K562 (cell line): ENCODE measurements at regions not wholly inside any gene's neighbourhood (a gene's known extent, or its start where the extent isn't known, plus 50 kb on each side); places are given as distances from the start of the nearest gene placed in this dataset.

Source experiments
- ATAC-seq: fragments of 200-7000 bp; cut with Tn5 transposase; 3 replicates; pipeline ENCODE4 v1.9.1; 2020; ENCODE audit warnings: moderate library complexity
- BruUV-seq: library from RNA; stranded (reverse); fragments of 400-500 nt; replicated peaks from 2 replicates; lab custom pipeline; 2021; lab: Mats Ljungman, UMichigan
- CTCF ChIA-PET: fragments of 300-600 bp; formaldehyde crosslinking; extraction: SDS; loops from one replicate; lab custom pipeline; 2021; ENCODE audit warnings: low intra/inter-chr PET ratio; lab: Yijun Ruan, JAX
- POLR2A ChIA-PET: fragments of 300-600, 350-650 bp; sonication (Branson Sonifier 250); formaldehyde crosslinking; extraction: SDS; loops from one replicate; lab custom pipeline; 2021; ENCODE audit warnings: antibody characterized with exemption, inconsistent platforms; lab: Yijun Ruan, JAX
- DNase-seq, 4 experiments: peaks; one replicate each; pipeline versions ENCODE4 v3.0.0 to v3.0.0-alpha.2; 2011 to 2018; ENCODE audit warnings: low spot score in 3 of 4, mixed read lengths in 3 of 4; ENCODE audit errors: extremely low read depth in 1 of 4
- FAIRE-seq: peaks from 2 replicates; lab custom pipeline; 2011; peaks lifted over from hg19 to GRCh38; lab: Jason Lieb, UNC
- H2AFZ ChIP-seq: 2 replicates; pipeline ENCODE4 v1.6.0; 2011; ENCODE audit warnings: low read depth, low read length, control low read depth, inconsistent platforms
- H3K27ac ChIP-seq: fragments of 200-600 bp; 3 replicates; pipeline ENCODE4 v1.8.0; 2011; ENCODE audit warnings: low read depth, mild to moderate bottlenecking, control low read depth, inconsistent platforms, low read length, moderate library complexity, mixed read lengths; ENCODE audit errors: extremely low read depth
- H3K27me3 ChIP-seq, 2 experiments: fragments of 300-600 bp in 1 of 2; 2 replicates in 1 of 2; 3 replicates in 1 of 2; pipeline versions ENCODE4 v1.6.0 to v1.8.0; 2011; ENCODE audit warnings: inconsistent platforms in 2 of 2, low read length in 2 of 2, mild to moderate bottlenecking in 1 of 2, mixed read lengths in 1 of 2, moderate library complexity in 1 of 2; ENCODE audit not compliant: control insufficient read depth in 2 of 2, insufficient read depth in 2 of 2
- H3K36me3 ChIP-seq: fragments of 300-600 bp; 3 replicates; pipeline ENCODE4 v1.8.0; 2011; ENCODE audit warnings: mild to moderate bottlenecking, low read length, inconsistent platforms; ENCODE audit not compliant: control insufficient read depth, insufficient read depth
- H3K4me1 ChIP-seq, 2 experiments: fragments of 200-600 bp in 1 of 2; replicated peaks in 1 of 2; 2 replicates in 1 of 2; 3 replicates in 1 of 2; pipeline versions ENCODE4 v1.5.1 to v1.8.0; 2011; ENCODE audit warnings: inconsistent platforms in 2 of 2, low read length in 2 of 2, mild to moderate bottlenecking in 1 of 2, mixed read lengths in 1 of 2, moderate library complexity in 1 of 2; ENCODE audit not compliant: control insufficient read depth in 2 of 2, insufficient read depth in 2 of 2
- H3K4me2 ChIP-seq: 2 replicates; pipeline ENCODE4 v1.6.1; 2011; ENCODE audit warnings: low read length, control low read depth, inconsistent platforms, mixed read lengths; ENCODE audit not compliant: insufficient read depth
- H3K4me3 ChIP-seq: fragments of 200-600 bp; sonication (generic), shearing (Covaris generic); 2 replicates; pipeline ENCODE4 v1.5.1; 2016; ENCODE audit warnings: control low read depth, inconsistent platforms
- H3K79me2 ChIP-seq: fragments of 200-600 bp; 3 replicates; pipeline ENCODE4 v1.8.0; 2011; ENCODE audit warnings: low read length, inconsistent platforms; ENCODE audit not compliant: control insufficient read depth, insufficient read depth
- H3K9ac ChIP-seq, 2 experiments: 2 replicates each; pipeline versions ENCODE4 v1.6.0 to v1.6.1; 2011; ENCODE audit warnings: low read depth in 2 of 2, low read length in 2 of 2, control low read depth in 1 of 2, inconsistent platforms in 1 of 2, mild to moderate bottlenecking in 1 of 2, mixed read lengths in 1 of 2; ENCODE audit not compliant: insufficient read depth in 1 of 2
- H3K9me1 ChIP-seq: one replicate; pipeline ENCODE4 v1.6.0; 2011; ENCODE audit warnings: inconsistent platforms, mild to moderate bottlenecking, low read length, moderate library complexity; ENCODE audit not compliant: control insufficient read depth, insufficient read depth
- H3K9me3 ChIP-seq: replicated peaks from 2 replicates; pipeline ENCODE4 v1.5.1; 2011; ENCODE audit warnings: low read depth, low read length, inconsistent platforms; ENCODE audit not compliant: control insufficient read depth, insufficient read depth
- H4K20me1 ChIP-seq: replicated peaks from 2 replicates; pipeline ENCODE4 v1.6.1; 2011; ENCODE audit warnings: low read length, inconsistent platforms, mixed read lengths; ENCODE audit not compliant: control insufficient read depth, insufficient read depth
- ARID1B ChIP-seq: fragments of 450-650 bp; IDR thresholded peaks from 2 replicates; pipeline ENCODE4 v1.6.1; 2016; ENCODE audit warnings: antibody characterized with exemption, mild to moderate bottlenecking, inconsistent platforms
- DACH1 ChIP-seq: fragments of 450-650 bp; IDR thresholded peaks from 2 replicates; pipeline ENCODE4 v1.6.1; 2018; ENCODE audit not compliant: partially characterized antibody
- FUS ChIP-seq: fragments of 200-400 bp; formaldehyde crosslinking; optimal IDR thresholded peaks from 2 replicates; pipeline ENCODE3; 2017; ENCODE audit warnings: low read depth, low read length
- MTA1 ChIP-seq: fragments of 450-650 bp; IDR thresholded peaks from 2 replicates; pipeline ENCODE4 v1.6.1; 2017; ENCODE audit warnings: borderline replicate concordance
- NFIX ChIP-seq: fragments of 250-450 bp; sonication (Bioruptor Pico); IDR thresholded peaks from 2 replicates; pipeline ENCODE4 v1.4.0; 2020; ENCODE audit warnings: low read depth, mild to moderate bottlenecking, moderate library complexity
- RAD51 ChIP-seq: fragments of 450-650 bp; IDR thresholded peaks from 2 replicates; pipeline ENCODE4 v1.7.1; 2016; ENCODE audit warnings: low read depth, mild to moderate bottlenecking, borderline replicate concordance
- TFAM ChIP-seq: fragments of 250-450 bp; sonication (Bioruptor Pico); conservative IDR thresholded peaks from 2 replicates; pipeline ENCODE4 v1.5.0; 2021; ENCODE audit warnings: mild to moderate bottlenecking, moderate library complexity
- ZBTB8A ChIP-seq: fragments of 450-650 bp; IDR thresholded peaks from 2 replicates; pipeline ENCODE4 v1.6.1; 2018; ENCODE audit warnings: mild to moderate bottlenecking, moderate library complexity; ENCODE audit not compliant: partially characterized antibody
- ZEB2 ChIP-seq: fragments of 450-650 bp; IDR thresholded peaks from 2 replicates; pipeline ENCODE4 v1.6.1; 2016
- ZNF384 ChIP-seq: IDR thresholded peaks from 2 replicates; pipeline ENCODE4 v1.6.1; 2012; ENCODE audit warnings: low read depth, low read length, improper control_type of control experiment
- ZNF41 ChIP-seq: fragments of 250-450 bp; sonication (Bioruptor Pico); conservative IDR thresholded peaks from 2 replicates; pipeline ENCODE4 v1.4.0; 2020; ENCODE audit warnings: mild to moderate bottlenecking
- ZNF431 ChIP-seq: sonication (generic); formaldehyde crosslinking; IDR thresholded peaks from 2 replicates; pipeline ENCODE4 v1.8.0; 2022; ENCODE audit warnings: mild to moderate bottlenecking, missing genetic modification reagents
- ZNF445 ChIP-seq: fragments of 250-450 bp; sonication (Bioruptor Pico); IDR thresholded peaks from 2 replicates; pipeline ENCODE4 v1.4.0; 2020; ENCODE audit warnings: low read depth, mild to moderate bottlenecking, moderate library complexity
- ZNF707 ChIP-seq: fragments of 250-450 bp; sonication (Bioruptor Pico); conservative IDR thresholded peaks from 2 replicates; pipeline ENCODE4 v1.8.0; 2022; ENCODE audit warnings: inconsistent platforms, mild to moderate bottlenecking, moderate library complexity
- WGBS: fragments of 100-300 bp; shearing (Covaris generic); methylation state at CpG from one replicate; pipeline ENCODE4 v1.1.6; 2016; ENCODE audit warnings: low coverage, mixed read lengths; ENCODE audit not compliant: insufficient coverage; ENCODE audit errors: missing lambda C conversion rate; 5-methylcytosine and 5-hydroxymethylcytosine counted together
- in situ Hi-C: fragments of 300-500 bp; cut with MboI; formaldehyde crosslinking; loops from 4 replicates; pipeline ENCODE4 v1.15.0; 2018; ENCODE audit warnings: inconsistent platforms, mixed read lengths
- intact Hi-C: fragments of 100-400 bp; cut with micrococcal nuclease; formaldehyde crosslinking; loops from 2 replicates; pipeline ENCODE4 v1.14.2; 2022
- TF ChIP-seq, protein P1 (sequence below): IDR thresholded peaks from 2 replicates; pipeline ENCODE4 v1.6.1; 2014; ENCODE audit warnings: antibody characterized with exemption
- TF ChIP-seq, protein P2 (sequence below): fragments of 200-800 bp; sonication (Bioruptor generic); IDR thresholded peaks from 2 replicates; pipeline ENCODE4 v1.6.1; 2016; ENCODE audit warnings: missing genetic modification characterization, missing compliant biosample characterization
- TF ChIP-seq, protein P3 (sequence below): fragments of 450-650 bp; IDR thresholded peaks from 2 replicates; pipeline ENCODE4 v1.6.1; 2016

DNA sequence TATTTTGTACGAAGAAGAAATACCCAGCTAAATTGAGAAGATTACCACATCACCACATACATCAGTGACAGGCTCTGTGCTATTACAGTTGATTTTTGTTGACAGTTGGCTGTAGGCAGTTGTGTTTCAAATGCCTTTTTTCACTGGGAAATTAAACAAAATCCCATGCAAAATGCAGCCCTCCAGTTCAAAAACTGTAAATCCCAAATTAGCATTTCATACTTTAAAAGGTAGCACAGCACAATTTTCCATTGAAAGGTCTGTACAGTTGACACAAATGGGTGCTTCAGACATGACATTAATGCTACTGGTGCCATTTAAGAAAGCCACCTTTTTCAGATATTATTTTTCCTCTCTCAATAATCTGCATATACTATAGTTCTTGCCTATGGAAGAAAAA is 807.2 kb downstream of the BCL11A start (continued):
- TF ChIP-seq, protein P1, sequence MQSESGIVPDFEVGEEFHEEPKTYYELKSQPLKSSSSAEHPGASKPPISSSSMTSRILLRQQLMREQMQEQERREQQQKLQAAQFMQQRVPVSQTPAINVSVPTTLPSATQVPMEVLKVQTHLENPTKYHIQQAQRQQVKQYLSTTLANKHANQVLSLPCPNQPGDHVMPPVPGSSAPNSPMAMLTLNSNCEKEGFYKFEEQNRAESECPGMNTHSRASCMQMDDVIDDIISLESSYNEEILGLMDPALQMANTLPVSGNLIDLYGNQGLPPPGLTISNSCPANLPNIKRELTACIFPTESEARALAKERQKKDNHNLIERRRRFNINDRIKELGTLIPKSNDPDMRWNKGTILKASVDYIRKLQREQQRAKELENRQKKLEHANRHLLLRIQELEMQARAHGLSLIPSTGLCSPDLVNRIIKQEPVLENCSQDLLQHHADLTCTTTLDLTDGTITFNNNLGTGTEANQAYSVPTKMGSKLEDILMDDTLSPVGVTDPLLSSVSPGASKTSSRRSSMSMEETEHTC, result no peak

DNA sequence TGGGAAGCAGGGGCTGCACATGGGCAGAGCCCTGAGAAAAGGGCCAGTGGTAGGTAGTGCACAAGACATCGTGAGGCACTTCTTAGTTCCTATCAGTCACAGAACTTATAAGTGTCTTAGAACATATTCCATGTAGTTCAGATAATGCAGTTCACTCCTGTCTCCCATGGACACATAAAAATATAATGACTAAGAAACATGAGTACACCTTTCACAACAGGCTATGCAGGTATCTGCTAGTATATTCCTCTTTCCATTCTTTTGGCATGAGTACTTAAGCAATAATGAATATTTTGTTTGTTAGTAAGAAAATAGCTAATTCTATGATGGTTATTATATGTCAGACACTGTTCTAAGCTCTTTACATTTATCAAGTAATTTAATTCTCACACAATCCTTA is 808.4 kb downstream of the BCL11A start:
- no peaks in the 10 kb centered on the region for H3K9me1 ChIP-seq
- in situ Hi-C loops, result no loop called here
- no peaks in the 10 kb centered on the region for H3K4me1 ChIP-seq
- no peaks in the 10 kb centered on the region for H3K9me3 ChIP-seq
- H3K27me3 ChIP-seq, result no peaks in the 10 kb centered on the region
- FAIRE-seq (no peak), ATAC-seq (no peak), DNase-seq (no peak)
- H3K27ac ChIP-seq, result no peak overlapping the region
- intact Hi-C loops, result no loop called here
- 0% methylated on average over 1 of the region's 1 CpG for WGBS
- ChIA-PET POLR2A (no interaction called here), CTCF (no interaction called here)
- no TSS peak for BruUV-seq
- no peaks in the 10 kb centered on the region for H3K36me3 ChIP-seq
- no peak overlapping the region for H3K9ac ChIP-seq
- no peaks in the 10 kb centered on the region for H4K20me1 ChIP-seq
- H3K4me3 ChIP-seq, result no peak overlapping the region
- H2AFZ ChIP-seq, result no peak overlapping the region
- no peak overlapping the region for H3K4me2 ChIP-seq
- H3K79me2 ChIP-seq, result no peaks in the 10 kb centered on the region
- TF ChIP-seq ARID1B (no peak), ZEB2 (no peak), MTA1 (no peak), RAD51 (no peak), DACH1 (no peak), ZNF445 (CRISPR knock-in tag) (no peak), ZBTB8A (no peak), NFIX (CRISPR knock-in tag) (no peak), TFAM (CRISPR knock-in tag) (no peak), ZNF41 (CRISPR knock-in tag) (no peak), FUS (no peak), ZNF707 (no peak), ZNF384 (no peak), ZNF431 (no peak)
- TF ChIP-seq, protein P2, sequence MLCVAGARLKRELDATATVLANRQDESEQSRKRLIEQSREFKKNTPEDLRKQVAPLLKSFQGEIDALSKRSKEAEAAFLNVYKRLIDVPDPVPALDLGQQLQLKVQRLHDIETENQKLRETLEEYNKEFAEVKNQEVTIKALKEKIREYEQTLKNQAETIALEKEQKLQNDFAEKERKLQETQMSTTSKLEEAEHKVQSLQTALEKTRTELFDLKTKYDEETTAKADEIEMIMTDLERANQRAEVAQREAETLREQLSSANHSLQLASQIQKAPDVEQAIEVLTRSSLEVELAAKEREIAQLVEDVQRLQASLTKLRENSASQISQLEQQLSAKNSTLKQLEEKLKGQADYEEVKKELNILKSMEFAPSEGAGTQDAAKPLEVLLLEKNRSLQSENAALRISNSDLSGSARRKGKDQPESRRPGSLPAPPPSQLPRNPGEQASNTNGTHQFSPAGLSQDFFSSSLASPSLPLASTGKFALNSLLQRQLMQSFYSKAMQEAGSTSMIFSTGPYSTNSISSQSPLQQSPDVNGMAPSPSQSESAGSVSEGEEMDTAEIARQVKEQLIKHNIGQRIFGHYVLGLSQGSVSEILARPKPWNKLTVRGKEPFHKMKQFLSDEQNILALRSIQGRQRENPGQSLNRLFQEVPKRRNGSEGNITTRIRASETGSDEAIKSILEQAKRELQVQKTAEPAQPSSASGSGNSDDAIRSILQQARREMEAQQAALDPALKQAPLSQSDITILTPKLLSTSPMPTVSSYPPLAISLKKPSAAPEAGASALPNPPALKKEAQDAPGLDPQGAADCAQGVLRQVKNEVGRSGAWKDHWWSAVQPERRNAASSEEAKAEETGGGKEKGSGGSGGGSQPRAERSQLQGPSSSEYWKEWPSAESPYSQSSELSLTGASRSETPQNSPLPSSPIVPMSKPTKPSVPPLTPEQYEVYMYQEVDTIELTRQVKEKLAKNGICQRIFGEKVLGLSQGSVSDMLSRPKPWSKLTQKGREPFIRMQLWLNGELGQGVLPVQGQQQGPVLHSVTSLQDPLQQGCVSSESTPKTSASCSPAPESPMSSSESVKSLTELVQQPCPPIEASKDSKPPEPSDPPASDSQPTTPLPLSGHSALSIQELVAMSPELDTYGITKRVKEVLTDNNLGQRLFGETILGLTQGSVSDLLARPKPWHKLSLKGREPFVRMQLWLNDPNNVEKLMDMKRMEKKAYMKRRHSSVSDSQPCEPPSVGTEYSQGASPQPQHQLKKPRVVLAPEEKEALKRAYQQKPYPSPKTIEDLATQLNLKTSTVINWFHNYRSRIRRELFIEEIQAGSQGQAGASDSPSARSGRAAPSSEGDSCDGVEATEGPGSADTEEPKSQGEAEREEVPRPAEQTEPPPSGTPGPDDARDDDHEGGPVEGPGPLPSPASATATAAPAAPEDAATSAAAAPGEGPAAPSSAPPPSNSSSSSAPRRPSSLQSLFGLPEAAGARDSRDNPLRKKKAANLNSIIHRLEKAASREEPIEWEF, result no peak
- TF ChIP-seq, protein P3, sequence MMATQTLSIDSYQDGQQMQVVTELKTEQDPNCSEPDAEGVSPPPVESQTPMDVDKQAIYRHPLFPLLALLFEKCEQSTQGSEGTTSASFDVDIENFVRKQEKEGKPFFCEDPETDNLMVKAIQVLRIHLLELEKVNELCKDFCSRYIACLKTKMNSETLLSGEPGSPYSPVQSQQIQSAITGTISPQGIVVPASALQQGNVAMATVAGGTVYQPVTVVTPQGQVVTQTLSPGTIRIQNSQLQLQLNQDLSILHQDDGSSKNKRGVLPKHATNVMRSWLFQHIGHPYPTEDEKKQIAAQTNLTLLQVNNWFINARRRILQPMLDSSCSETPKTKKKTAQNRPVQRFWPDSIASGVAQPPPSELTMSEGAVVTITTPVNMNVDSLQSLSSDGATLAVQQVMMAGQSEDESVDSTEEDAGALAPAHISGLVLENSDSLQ, result no peak
